ENCODE measurements at regions not wholly inside any gene's neighbourhood (a gene's known extent, or its start where the extent isn't known, plus 50 kb on each side); places are given as distances from the start of the nearest gene placed in this dataset.
A peak's percentile ranks its signal among the peaks of the same experiment; 100 is the strongest.

GRCh38 chr2:126796931-126797621 lies 101.6 kb upstream of the TEX51 start:
- H3K9me3 ChIP-seq: no peaks in the 10 kb centered on the region
- POLR2A ChIA-PET: no interaction called here
- H3K4me3 ChIP-seq: no peak overlapping the region
- no peak overlapping the region for H3K4me2 ChIP-seq
- FAIRE-seq (no peak), ATAC-seq (no peak; a peak in 1 of 6 replicates), DNase-seq (ENCODE audit: low read depth in 1 of 2, low spot score in 1 of 2) (no peak)
- CTCF ChIA-PET: no interaction called here
- H3K27ac ChIP-seq: no peak overlapping the region
- no peaks in the 10 kb centered on the region for H3K4me1 ChIP-seq
- 48% methylated on average over 14 of the region's 14 CpGs for WGBS (ENCODE audit: missing lambda C conversion rate)
- TF ChIP-seq TP53 (CRISPR knock-in tag; IDR thresholded peaks at IDR 0.05) (no peak), PBX3 (IDR thresholded peaks at IDR 0.05) (no peak), NFE2L2 (conservative IDR thresholded peaks at IDR 0.05; ENCODE audit: low read length) (no peak), CTCF (IDR thresholded peaks at IDR 0.05) (no peak), CBX8 (IDR thresholded peaks at IDR 0.05) (no peak), RNF2 (IDR thresholded peaks at IDR 0.05; ENCODE audit: borderline replicate concordance, low read depth) (no peak), BHLHE40 (IDR thresholded peaks at IDR 0.05; ENCODE audit: low read depth, low read length) (no peak), FOSB (CRISPR knock-in tag; IDR thresholded peaks at IDR 0.05) (no peak), POLR2AphosphoS2 (conservative IDR thresholded peaks at IDR 0.05; ENCODE audit: low read length) (no peak), EHF (CRISPR knock-in tag; IDR thresholded peaks at IDR 0.05) (no peak), JUNB (IDR thresholded peaks at IDR 0.05) (no peak), FOSL2 (IDR thresholded peaks at IDR 0.05) (no peak), FOSL2 (CRISPR knock-in tag; IDR thresholded peaks at IDR 0.05) (no peak), E2F6 (IDR thresholded peaks at IDR 0.05; ENCODE audit: borderline replicate concordance, low read depth) (no peak), ATOH8 (CRISPR knock-in tag; IDR thresholded peaks at IDR 0.05; ENCODE audit: low read depth) (no peak), USF2 (IDR thresholded peaks at IDR 0.05) (no peak), ZC3H11A (IDR thresholded peaks at IDR 0.05) (no peak)

- ChIA-PET CTCF (no interaction called here), POLR2A (no interaction called here)
- DNase-seq (ENCODE audit: low read depth in 1 of 2, low spot score in 1 of 2) (no peak), ATAC-seq (peak in 1 of 2 experiments; percentile 10; a peak in 1 of 6 replicates), FAIRE-seq (no peak)
- Histone ChIP-seq H3K4me3 (no peak overlapping the region), H3K27ac (no peak overlapping the region), H3K4me1 (no peaks in the 10 kb centered on the region), H3K9me3 (no peaks in the 10 kb centered on the region), H3K4me2 (no peak overlapping the region)
- WGBS (ENCODE audit: missing lambda C conversion rate): 33% methylated on average over 13 of the region's 13 CpGs
- no peak for TF ChIP-seq ESRRA (IDR thresholded peaks at IDR 0.05; ENCODE audit: borderline replicate concordance, low read length)
- TF ChIP-seq HMGXB4 (CRISPR knock-in tag; IDR thresholded peaks at IDR 0.05; ENCODE audit: borderline replicate concordance): no peak
- no peak for TF ChIP-seq MAFK (IDR thresholded peaks at IDR 0.05; ENCODE audit: partially characterized antibody)
- no peak for TF ChIP-seq BCL3 (IDR thresholded peaks at IDR 0.05)
- TF ChIP-seq JUNB (IDR thresholded peaks at IDR 0.05): no peak
- TF ChIP-seq FOSL2 (IDR thresholded peaks at IDR 0.05): no peak
- TF ChIP-seq FOSL2 (CRISPR knock-in tag; IDR thresholded peaks at IDR 0.05): no peak
- no peak for TF ChIP-seq EHMT2 (IDR thresholded peaks at IDR 0.05; ENCODE audit: low read depth)
- no peak for TF ChIP-seq GATA3 (IDR thresholded peaks at IDR 0.05; ENCODE audit: borderline replicate concordance)
- TF ChIP-seq NFE2L2 (conservative IDR thresholded peaks at IDR 0.05; ENCODE audit: low read length): no peak
- no peak for TF ChIP-seq BHLHE40 (IDR thresholded peaks at IDR 0.05; ENCODE audit: low read depth, low read length)
- TF ChIP-seq KDM1A (IDR thresholded peaks at IDR 0.05; ENCODE audit: low read depth): no peak
- no peak for TF ChIP-seq HOXB13 (CRISPR knock-in tag; IDR thresholded peaks at IDR 0.05; ENCODE audit: low read depth)
- TF ChIP-seq E2F6 (IDR thresholded peaks at IDR 0.05; ENCODE audit: borderline replicate concordance, low read depth): no peak
- TF ChIP-seq MAX (IDR thresholded peaks at IDR 0.05): no peak
- no peak for TF ChIP-seq SMC3 (IDR thresholded peaks at IDR 0.05)
- TF ChIP-seq RNF2 (IDR thresholded peaks at IDR 0.05; ENCODE audit: borderline replicate concordance, low read depth): no peak
Observed at GRCh38 chr2:126797622-126798275, 100.9 kb upstream of the TEX51 start.
